OCI-M1 (cell line): ENCODE measurements at regions not wholly inside any gene's neighbourhood (a gene's known extent, or its start where the extent isn't known, plus 50 kb on each side); places are given as distances from the start of the nearest gene placed in this dataset.

Experiments used
- DNase-seq: peaks from one replicate; lab custom pipeline; 2025; lab: John Stamatoyannopoulos, UW

DNA sequence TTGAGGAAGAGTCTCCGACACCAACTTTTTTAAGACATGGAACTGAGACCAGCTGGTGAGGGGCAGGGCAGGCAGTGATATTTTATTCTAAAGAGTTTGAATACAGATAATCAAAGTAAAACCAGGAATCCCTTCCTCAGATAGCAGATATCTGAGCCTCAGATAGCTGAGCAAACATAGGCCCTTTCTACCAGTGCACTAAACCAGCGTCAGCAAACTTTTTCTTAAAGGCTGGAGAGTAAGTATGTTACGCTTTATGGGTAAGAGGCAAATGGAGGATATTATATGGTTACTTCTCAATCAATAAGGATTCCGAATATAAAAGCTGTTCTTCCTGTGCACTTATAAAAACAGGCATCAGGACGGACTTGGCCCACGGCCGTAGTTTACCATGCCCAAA lies 73.9 kb downstream of the WNT5A start:
- DNase-seq, result no peak

DNA sequence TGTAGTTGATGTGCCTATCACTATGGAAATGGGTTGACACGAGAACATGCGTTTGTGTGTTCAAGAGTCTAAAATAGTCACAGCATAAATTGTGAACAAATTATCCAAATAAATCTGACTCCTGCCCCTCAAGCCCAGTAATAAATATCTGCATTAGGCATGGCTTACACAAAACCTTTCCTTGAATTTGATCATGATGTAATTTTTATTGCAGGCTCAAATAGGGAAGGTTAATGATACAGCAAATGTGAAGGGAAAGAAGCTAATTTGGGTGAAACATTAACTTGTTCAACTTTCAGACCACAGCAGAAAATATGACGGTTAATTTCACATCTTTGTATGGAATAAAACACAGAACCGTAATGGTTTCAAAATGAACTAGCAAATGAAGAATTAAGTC lies 74.6 kb downstream of the WNT5A start:
- no peak for DNase-seq

DNA sequence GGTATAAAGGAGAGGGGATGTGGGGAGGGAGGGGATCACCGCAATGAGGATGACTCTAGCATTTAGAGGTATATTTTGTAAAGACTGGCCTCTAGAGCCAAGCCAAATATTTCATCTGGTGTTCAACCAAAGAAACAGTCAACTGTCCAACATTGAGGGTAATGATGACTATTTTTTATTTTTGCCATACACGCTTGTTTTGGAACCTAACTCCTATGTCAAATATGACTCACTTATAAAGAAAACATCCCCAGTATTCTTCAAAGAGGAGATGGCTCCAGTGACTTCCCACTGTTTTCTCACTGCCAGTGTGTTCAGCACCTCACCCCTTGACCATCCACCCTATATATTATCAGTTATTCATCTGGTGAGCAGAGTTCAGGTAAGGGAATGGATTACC lies 77.3 kb downstream of the WNT5A start:
- no peak for DNase-seq

DNA sequence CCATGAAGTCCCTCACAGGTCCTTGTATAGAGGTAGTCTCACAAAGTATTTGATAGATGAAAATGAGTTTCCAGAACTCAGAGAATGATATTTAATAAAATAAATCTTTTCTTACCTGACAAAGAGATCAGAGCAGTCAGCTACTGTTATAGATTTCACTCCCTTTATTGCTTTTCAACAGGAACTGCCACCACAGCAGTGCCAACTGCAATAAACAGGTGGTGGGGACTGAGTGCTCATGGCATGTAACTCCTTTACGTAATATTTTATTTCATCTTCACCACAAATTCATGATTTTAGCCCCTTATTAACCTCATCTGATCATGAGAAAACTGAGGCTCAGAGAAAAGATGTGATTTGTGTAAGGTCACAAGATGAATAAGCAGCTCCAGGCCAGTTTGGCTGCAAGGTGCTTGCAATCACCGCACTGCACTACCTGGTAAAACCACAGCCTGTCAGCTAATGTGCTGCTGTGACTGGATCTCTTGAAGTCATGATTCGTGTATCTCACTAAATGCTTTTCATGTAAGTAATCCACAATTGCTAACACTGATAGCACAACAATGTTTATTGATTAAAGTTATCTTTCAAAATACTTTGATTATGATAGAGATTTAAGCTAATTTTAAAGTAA lies 78.8 kb downstream of the WNT5A start:
- no peak for DNase-seq

DNA sequence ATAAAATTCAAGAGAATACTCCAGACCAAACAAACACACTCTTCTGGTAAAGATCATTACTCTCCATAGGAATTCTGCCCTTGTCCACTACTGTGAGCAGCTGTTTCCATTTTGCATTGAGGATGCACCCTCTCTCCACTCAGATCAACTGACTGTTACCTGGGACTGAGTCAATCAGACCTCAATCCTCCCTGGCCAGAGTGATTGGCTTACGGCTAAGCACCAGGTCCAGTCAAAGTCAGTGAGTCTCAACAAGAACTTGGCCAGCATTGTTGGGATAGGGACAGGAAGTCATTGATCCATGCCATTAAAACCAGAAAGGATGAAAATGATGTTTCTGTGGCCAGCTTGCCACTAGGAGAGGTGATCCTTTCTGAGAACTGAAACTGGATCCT lies 79.7 kb downstream of the WNT5A start:
- DNase-seq, result no peak

DNA sequence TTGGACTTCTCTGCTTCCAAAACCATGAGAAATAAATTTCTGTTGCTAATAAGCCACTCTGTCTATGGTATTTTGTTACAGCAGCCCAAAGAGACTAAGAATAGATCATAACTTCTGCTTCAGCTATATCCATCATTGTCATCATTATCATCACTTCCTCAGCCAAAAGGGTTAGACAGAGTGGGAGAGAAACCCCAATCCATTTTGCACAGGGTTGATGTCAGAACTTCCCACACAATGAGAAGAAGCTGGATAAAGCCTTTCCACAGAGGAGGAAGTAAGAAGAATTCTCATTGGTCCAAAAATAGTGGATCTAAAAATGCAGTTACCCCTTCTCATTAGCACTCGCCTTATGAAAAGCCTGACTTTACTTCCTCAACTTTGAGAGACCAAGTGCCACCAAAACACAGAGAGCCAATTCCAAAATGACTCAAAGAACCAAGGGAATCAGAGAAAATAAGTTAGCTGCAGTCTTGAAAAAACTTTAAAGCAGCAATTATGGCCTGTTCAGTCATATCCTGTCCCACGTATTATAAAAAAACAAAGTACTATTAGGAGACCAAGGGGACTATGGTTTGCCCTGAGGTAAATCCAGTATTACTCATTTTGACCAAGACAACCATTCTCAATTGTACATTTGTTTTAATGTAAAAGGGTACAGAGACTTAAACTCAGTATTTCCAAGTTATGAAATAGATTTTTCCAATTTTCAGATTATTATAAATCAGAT lies 80.2 kb downstream of the WNT5A start:
- DNase-seq, result no peak

DNA sequence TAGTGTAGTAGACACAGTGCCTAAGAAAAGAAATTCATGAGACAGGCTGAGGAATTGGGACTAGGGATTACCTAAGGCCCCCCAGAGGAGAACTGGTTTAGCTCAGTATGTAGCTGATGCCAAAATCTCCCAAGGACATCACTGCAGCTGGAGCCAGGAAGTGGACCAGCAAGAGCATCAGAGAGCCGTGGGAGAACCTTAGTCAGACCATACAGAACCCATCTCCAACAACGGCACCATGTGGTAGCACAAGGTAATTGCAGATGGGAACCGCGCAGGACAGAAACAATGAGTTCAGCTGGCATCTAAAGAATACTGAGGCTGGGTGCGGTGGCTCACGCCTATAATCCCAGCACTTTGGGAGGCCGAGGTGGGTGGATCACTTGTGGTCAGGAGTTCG lies 81.7 kb downstream of the WNT5A start:
- DNase-seq, result peak; percentile 8

DNA sequence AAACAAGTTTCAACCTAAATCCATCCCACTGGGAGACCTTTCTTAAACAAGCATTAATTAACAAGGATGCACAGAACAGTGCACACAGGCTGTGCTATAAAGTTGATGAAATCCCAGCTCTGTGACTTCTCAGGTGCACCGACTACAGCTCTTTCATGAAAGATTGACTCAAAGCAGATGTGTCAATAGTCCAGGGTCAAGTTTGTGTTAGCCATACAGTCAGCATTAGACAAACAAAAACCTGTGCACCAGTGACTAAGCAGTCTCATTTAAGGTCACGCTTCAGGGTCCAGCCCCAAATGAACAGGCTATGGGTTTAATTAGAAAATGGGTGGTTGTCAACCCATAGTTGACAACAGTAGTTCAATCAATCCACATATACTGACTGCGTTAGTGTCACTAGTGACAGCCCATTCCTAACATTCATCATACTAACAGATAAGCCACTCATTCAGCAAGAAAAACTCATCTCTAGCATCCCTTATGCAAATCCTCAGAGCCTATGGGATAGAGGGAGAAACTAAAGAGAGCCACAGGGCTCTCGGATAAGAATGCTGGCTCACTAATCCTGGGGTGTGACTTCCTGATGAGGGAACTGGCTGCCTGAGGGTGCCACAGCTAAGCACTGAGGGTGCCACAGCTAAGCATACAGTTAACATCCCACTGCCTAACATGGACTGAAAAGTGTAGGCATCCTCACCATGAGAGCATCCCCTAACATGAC lies 84.1 kb downstream of the WNT5A start:
- no peak for DNase-seq

DNA sequence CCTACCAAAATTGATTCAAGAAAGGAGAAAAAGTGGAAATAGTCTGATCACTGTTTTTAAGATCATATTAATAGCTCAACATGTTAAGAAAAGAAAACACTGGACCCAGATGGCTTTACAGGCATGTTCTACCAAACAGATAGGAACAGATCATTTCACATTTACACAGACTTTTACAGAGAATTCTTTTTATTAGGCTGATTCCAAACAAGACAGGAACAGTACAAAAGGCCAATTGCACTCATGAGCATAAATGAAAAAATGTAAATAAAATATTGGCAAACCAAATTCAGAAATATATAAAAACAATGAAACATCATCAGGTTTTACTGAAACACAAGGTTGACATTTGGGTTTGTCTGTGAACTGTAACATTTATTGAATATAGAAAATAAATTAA lies 106.5 kb downstream of the WNT5A start:
- DNase-seq, result no peak

DNA sequence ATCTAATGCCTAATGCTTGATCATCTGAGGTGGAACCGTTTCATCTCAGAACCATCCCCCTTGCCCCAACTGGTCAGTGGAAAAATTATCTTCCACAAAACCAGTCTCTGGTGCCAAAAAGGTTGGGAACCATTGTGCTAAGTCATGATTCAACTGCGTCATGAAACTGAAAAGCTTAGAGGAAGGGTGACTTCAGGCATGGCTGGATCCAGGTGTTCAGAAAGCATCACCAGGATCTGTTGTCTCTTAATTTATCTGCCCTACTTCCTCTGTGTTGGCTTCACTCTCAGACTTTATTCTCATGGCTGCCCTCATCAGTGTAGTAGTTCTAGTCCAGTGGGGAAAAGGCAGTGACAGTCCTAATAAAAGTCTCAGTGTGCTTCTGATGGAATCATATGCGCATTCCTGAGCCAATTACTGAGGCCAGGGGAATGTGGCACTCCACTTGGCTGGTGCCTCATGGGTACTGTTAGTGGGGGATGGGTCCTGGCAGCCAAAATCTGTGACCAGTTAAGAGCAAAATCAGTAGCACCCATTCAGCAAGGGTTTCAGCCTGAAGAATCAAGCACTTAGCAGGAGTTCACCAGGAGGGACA lies 110.3 kb downstream of the WNT5A start:
- no peak for DNase-seq

DNA sequence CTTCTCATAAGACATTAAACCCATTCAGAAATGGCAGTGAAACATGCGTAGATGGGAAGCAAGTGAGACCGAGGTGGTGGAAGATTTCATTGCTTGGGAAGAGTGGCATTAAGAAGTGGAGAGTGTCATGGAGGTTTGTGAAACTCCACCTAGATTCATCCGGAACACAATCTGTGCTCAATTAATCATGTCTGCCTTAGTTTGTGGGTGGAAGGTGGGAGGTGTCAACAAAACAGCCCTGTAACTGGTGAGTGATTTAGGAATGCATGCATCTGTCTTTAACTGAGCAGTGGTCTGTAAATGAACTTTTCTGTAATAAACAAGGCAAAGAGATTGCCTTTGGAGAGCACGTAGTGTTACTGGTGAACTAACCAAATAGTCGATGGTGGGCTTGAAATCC lies 113.7 kb downstream of the WNT5A start:
- DNase-seq, result no peak

DNA sequence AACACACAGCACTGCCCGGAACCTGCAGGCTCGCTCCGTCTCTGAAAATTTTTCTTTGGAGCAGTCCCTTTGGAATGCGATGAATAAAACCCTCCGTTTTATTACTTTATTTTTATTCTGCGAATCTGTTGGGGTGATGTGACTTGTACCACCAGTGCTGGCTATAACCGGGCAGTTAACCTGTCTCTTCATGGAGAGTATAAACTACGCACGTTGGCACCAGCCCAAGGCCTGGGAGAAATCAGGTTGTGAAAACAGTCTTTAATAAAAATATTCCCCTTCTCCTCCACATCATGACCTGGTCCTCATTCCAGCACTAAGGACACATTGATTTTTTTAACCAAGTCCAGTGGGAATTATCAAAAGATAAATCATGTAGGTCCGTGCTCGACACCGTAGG lies 116.8 kb downstream of the WNT5A start:
- no peak for DNase-seq

DNA sequence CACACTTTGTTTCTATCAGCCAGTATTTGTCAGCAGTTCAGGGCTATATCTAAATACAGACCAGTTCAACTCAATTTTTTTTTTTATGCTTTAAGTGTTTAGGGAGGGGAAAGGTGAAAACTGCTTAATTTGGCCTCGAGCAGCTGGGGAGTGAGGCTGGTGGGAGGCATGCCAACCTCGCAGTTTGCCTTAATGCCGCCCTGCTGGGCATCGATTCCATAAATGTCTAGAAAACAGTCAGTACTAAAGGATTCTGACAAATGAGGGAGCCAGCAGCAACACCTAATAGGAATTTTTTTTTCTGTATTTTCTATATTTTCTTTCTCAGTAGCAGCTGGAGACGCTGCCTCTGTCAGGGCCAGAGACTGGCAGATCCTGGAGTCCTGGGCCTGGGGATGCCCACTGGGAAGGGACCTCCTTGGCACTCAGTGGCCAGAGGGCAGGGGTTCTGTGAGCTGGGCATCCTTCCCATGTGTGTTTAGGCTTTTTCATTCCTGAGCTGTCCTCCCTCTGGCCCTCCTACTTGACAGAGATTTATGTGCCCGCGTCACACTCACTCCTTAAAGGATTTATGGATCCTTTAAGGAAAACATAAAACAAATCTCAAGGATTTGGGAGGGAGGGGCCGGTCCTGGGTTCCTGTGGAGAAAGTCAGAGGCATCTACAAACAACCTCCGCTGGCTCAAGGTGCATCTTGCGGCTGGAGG lies 117.8 kb downstream of the WNT5A start:
- DNase-seq, result no peak

DNA sequence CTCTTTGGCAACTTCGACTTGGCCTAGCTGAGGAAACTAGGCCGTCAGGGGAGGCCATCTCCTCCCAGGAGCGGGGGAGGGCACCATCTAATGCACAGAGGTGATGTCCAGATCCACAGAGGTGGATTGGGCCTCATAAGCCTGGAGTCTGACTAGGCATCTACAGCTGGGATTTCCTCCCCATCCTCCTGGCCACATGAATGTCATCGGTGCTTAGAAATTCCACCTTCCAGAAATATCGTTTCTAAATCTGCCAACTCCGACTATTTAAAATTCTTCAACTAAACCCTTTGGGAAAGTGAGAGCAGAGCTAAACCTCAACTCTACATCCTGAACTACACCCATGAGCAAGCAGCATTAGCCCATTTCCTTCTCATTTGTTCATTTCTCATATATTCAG lies 118.7 kb downstream of the WNT5A start:
- DNase-seq, result no peak

DNA sequence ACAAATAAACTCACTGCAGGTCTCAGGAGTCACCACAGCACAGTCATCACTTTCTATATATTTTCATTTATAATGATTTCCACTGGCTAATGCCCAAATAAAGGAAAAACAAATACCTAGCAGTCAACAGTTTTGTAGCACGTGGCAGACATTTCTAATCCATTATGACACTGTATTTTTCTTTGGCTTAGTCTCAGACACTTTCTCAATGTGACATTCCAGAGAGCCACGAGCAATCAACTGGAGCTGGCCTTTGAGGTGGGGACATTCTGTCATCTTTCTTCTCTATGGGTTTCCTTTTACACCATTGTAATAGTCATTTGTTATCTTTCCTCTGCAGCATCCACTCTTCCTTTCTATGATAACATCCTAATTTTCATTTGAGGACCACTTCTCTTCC lies 119.7 kb downstream of the WNT5A start:
- no peak for DNase-seq

DNA sequence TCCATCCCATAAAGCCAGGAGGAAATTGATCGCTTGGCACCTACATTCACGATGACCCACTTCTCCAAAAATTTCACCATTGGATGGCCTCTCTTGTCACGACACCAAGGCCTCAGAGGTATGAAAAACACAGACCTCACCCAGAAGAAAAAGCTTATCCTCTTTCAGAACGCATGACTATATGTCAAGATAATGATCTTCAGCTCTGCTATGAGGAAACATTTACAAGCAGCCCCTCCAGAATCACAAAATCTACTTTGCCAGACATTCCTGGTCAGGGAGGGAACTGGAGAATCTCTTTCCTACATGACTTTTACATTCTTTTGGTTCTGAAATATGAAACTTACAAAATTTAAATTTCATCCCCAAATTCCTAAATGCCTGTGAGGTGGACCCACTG lies 122.7 kb downstream of the WNT5A start:
- DNase-seq, result no peak

DNA sequence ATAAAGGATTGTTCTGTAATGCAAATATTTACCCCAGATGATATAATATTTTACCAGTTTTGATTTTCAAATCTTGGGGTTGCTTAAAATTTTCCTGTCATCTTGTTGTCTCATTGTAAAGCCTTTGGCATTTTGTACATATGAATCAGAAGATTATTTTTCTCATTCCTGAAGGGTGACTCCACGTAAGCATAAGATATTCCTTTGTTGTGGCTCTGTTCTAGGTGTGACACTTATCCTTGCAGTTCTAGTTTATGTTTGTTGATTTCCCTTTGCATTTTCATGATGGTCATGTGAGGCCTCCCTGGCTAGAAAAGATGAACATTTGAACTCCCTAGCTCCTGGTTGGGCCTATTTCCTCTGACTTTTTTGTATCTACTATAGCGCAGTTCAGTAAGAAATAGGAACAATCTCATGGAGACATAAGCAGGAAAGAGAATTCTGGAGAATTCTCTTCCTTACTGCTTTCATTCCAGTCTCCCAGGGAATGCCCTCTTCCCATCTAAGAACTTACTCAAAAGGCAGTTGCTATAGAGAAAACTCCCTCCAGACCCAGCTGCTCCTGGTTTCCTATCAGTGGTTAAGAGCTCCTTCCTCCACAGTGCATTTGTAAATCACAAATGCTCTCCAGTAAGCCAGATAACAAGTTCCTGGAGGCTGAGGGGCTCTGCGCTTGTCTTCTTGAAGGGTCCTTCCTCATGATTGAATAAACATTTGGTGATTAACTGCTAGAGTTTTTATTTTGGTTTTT lies 124.7 kb downstream of the WNT5A start:
- no peak for DNase-seq

DNA sequence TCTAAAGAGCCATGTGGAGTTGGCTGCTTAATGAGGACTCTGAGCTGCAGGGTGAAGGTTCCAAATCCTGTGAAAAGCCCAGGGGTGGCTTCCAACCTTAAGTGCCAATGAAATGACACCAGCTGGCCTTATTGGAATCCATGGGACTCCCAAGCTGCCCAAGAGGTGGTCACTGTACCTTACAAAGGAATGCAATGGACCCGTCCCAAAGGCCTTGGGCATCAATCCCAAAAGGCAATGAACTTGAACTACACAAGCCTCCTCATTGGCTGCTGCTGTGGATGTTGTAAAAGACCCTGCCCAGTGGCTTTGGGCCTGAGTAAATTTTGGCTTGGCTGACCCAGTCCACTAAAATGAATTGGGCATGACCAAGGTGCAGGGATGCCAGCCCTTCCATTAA lies 129.3 kb downstream of the WNT5A start:
- DNase-seq, result no peak

DNA sequence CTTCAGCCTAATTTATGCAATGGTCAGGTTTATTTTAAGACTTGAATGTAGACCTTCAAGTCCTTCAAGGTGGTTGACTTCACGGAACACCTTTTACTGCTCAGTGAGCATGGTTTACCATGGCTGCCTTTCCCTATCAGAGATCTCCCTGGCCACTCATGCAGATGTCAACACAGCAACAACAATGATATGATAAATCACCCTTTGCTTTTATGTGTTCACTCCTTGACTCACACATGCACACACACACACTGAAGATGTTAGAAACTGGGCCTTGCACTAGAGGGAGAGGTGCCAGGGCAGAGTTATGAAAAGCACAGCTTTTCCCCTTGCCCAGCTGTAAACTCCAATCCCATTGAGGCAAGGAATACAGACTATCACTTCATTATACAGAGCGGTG lies 134.4 kb downstream of the WNT5A start:
- DNase-seq, result no peak

DNA sequence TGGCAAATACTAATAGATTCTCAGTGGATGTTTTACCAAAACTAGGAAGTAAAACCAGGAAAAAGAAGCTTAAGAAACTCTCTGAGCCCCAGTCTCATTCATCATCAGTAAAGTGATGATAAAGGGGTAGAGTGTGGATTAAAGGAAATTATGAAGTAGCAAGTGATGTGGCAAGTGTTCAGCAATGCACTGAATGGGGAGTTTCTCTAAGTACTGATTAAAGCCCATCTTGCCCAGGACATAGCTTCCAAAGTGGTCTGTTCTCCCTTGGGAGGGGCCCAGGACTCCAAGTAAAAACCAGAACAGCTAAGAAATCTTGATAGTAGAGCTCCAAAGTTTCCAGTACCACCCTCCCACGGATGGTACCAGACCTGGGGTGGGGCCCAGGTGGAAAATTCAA lies 137.3 kb downstream of the WNT5A start:
- DNase-seq, result no peak

DNA sequence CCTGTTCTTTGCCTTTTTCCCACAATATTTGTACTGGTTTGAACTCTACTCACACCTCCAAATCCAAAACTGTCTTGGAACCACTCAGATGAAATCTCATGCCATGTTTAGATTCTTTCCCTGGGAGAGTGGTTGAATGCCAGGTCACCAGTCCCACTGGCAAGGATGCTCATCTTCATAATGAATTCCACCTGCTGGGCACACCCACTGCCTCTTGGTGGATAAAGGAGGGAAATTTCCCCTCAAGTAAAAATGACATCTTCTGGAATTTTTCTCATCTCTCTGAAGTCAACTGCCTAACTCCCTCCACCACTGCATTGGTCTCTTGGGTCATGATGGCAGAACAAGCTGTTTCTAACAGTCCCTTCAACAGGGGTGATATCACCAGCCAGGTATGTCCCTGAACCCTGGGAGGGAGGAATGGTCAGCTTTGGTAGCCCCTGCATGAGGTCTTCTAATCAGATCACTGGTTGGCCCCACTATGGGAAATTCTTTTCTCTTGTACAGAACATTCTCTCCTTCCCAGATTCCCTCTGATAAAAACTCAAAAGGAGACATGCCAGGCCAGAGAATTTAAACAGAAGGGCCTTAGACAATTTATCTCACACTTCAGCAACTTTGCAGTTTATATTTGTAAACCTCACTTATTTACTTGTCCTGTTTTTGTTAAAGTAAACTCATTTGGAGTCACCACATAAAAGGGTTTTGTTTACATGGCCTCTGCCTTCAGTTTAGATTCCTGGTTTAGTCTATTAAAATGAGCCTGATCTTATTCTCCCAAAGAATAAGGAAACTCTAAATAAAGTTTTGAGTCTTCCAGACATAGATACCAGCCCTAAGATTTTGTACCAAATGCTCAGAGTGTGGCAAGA lies 143.4 kb downstream of the WNT5A start:
- DNase-seq, result no peak
